ENCODE measurements at regions not wholly inside any gene's neighbourhood (a gene's known extent, or its start where the extent isn't known, plus 50 kb on each side); places are given as distances from the start of the nearest gene placed in this dataset.
"Not testable (repeated sequence)": the region's sequence is repeated elsewhere in the genome, so short reads cannot be mapped to it uniquely, and the experiment has no call there.

DNA sequence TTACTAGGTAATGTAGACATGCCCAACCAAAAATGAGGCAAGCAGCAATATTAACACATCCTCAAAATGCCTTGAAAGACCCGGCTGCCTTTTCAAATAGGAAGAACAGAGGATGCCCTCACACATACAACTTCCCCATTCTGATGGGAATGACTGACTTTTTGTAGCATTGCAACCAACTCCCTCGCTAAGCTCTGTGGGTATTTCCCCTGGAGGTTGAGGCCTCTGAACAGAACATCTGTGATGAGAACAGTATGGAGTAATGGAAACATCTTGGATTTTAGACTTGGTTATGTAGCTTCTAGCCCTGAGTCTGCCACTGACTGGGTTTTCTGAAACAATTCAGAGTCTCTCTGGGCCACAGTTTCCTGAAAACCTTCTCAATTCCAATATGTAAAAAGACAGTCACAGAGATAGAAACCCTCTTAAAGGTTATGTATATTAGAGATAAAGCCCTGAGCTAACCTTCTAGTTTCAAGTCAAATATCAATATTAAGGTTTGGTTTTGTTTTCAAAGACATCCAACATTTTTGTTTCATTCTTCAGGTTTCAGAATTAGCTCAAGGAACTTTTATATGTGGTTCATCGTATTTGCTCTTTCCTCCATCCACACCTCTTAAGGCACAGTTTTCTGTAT, 311.5 kb downstream of the SETD4 start:
- no peak for DNase-seq (ENCODE audit: low read depth)

DNA sequence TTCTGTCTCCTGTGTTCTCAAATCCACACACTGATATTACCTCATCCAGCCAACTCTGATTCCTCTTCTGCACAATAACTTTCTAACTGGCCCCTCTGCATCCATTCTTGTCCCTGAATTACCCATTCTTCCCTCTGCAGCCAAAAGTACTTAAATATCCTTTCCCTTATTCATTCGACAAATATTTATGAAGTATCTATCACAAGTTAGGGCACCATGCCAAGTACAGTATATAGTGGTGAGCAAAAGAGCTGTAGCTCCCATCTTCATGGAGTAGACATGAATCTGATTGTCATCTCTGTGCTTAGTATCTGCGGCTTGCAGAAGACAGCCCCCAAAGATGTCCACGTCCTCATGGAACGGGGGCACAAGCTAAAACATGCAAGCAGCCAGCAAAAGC, 316.8 kb downstream of the SETD4 start:
- no peak for DNase-seq (ENCODE audit: low read depth)

DNA sequence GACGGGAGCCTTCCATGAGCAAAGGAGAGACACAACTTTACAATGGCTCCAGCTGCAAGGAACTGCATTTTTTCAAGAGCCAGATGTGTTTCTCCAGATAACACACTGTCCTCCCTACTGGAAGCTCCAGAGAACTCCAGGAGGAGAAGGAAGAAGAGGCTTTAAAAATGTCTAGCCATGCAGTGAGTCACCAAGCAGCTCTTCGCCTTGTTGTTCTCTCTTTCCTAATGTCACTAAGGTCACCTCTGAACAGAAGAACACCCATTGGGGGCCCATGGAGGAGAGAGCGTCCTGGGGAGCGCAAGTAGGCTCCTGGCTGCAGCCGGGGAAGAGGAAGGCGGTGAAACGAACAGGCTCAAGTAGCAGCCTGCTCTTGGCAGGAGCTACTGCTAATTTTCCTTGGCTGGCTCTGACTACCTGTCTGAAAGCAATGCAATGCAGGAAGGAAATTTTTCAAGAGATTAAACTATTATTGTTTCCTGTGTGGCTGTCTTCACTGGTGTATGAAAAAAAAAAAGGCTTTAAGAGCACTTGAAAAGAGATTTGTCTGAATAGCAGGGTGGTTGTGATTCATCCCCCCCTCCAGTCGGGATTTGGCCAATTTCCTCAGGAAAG, 321.9 kb downstream of the SETD4 start:
- no peak for DNase-seq (ENCODE audit: low read depth)

DNA sequence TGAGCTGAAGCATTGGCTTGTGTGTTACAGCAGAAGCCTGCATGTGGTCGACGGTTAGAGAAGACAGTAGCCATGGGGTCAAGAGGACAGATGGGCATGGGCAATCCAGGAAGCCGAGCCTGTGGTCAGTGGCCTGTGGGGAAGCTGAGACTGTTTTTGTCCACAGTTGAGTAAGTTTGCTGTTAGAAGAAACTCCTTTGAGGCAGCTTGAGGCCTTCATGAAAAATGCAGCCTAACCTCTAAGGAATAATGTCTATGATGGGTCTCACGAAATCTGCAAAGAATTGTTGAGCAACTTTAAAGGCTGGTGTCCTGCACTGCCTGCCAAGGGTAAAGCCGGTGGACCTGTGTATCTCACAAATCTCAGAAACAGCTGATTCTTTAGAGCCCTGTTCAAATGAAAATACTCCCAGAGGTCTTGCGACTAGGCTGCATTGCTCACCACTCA, 322.4 kb downstream of the SETD4 start:
- no peak for DNase-seq (ENCODE audit: low read depth)

DNA sequence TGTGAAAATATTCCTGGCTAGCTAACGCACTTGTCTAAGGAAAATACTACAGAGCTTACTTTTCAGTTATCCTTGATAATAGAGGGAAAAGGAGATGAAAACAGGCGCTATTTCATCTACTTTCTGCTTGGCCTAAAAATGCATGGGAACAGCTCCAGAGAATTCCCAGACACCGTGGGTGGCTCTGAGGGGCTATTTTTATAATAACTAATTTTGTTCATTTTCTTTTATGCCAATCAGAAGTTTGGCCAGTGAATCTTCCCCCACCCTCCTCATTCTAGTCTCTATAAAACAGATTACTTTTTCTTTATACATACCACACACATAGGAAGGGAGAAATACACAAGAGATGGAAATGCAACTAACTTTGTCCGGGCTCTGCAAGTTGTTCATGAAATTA, 322.9 kb downstream of the SETD4 start:
- DNase-seq (ENCODE audit: low read depth), result no peak

DNA sequence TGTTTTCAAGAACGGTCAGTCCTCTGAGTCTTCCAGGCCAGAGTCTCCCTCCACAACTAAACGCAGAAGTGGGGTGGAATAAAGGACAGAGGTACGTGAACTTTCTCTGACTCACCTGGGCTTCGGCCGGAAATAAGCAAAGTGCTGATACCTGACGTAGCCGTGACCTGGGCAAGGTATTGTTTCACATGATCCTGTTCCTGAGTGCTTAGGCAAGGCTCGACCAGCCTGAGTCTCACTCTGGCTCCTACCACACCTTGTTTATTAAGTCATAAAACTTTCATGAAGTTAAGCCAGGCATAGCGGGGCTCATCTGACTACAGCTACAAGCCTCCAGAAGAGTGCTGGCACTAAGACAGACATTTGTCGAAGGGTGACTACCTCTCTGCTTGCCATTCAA, 327.5 kb downstream of the SETD4 start:
- DNase-seq (ENCODE audit: low read depth), result no peak

DNA sequence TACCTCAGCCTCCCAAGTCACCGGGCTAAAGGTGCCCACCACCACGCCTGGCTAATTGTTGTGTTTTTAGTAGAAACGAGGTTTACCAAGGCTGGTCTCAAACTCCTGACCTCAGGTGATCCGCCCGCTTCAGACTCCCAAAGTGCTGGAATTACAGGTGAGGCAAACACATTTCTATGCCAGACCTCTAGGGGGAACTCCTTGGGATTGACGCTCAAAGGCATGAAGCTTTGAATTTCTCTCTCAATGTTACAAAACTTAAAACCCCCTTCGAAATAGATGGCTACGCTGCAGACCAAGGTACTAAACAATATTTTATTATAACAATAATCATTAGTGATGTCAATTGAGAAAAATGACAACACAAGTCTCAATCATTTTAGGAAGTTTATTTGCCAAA, 330.0 kb downstream of the SETD4 start:
- no peak for DNase-seq (ENCODE audit: low read depth)

DNA sequence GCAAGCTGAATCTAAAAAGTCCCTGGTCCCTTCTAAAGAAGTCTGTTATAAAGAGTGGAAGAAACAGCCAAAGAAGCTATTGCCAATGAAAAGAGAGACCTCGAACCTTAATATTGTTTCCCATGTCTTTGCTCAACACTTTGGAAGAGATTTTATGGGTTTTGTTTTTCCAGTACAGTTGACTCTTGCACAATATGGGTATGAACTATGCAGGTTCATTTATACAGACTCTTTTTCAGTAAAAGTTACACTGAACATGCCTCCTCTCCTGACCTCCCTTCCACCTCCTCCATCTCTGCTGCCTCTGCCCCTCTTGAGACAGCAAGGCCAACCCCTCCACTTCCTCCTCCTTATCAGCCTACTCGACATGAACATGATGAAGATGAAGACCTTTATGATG, 332.5 kb downstream of the SETD4 start:
- DNase-seq (ENCODE audit: low read depth), result no peak

DNA sequence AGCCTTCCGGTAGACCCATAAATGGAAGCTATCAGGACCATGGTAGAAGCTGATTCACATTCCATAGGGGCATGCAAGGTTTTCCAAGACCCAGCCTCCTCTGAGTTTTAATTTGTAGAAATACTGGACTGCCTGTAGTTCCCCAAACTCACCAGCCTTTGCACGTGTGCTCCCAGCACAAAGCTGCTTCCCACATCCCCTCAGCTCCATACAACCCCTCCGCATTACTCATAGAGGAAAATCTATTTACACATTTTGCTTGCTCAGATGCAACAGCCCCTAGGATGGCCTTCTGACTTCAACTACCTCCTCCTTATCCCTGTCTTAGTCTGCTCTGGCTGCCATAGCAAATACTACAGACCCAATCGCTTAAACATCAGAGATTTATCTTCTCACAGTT, 336.2 kb downstream of the SETD4 start:
- DNase-seq (ENCODE audit: low read depth), result no peak

DNA sequence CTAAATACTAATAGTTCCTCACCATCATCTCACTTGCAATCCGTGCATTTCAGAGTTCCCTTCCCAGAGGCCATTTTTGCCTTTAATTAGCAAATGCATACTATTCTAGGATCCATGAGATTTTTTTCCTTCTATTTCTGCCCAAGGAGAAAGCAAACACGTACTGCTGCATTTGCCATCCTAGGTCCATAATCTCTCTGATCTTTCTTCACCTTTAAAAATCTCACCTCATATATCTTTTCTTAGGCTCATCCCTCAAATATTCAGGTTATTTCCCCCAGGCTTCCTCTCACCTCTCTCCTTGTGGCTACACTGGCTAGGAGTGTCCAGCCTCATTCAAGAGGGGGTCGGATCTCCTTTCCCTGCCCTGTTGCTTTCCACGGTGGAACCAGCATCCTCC, 338.6 kb downstream of the SETD4 start:
- DNase-seq (ENCODE audit: low read depth), result no peak

DNA sequence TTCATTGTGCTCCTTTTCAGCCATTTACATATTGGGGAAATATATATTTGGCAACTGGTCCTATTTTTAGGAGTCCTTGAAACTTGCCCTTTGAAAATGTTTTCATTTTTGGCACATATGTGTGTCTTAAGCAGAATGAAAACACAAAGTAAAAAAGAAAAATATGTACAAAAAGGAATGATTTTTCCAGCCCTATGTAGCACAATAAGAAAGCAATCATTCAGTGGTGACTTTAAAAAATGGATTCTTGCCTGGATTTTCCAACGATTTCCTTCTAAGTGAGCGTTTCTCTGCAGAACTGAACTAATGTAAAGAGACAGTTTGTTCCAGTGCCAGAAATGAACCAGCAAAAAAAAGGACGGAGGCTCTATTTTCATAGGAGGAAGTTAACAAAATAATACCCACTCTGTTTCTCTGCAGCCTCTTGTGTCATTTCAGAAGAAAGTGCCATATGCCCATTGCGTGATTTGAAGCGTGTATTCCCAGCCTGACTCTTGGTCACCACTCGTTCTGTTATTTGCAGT, 340.1 kb downstream of the SETD4 start:
- DNase-seq (ENCODE audit: low read depth), result no peak

DNA sequence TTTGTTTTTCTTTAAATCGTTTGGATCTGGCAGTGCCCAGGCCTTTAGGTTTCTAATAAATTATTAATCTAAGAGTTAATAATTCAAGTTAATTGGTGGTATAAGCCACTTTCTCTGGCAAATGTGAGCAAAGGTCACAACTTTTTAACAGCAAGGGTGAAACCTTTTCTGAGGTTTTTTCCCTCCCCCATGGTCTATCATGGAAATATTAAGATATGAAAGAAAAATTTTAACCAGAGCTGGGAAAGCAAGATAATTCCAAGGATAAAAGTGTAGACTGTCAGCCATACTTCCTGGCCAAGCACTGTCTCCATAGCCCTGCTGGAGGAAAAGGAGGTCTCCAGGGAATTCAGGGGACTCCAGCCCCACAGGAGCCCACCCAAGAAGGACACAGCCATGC, 341.2 kb downstream of the SETD4 start:
- DNase-seq (ENCODE audit: low read depth), result no peak

DNA sequence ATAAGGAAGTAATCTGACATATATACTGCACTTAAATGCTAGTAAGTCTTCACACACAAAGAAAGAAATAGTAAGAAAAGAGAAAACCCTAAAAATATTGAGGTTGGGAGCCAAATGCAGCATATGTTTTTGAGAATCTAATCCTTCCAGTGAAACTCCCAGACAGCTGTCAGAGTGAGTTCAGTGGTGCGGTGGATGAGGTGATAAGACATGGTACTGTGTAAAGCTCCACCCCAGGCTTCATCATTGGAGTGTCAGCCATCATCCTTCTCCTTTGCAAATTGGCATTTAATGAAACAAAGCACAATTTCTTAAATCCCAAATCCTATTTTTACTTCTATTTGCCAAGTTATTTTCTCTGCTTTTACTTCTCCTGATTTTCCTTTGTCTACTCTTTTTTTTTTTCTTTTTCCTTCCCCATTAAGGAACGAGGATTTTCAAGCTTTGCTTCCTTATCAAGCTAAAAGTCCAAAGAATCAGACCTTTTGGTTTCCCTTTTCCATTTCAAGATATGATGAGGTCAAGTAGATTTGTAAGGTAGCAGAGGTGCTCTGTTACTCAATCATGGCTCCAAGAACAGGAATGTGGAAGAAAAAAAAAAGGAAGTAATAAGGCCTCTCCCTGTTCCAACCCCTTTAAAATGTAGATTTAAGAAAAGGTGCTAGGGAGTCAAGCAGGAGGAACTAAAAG, 343.3 kb downstream of the SETD4 start:
- DNase-seq (ENCODE audit: low read depth), result no peak

DNA sequence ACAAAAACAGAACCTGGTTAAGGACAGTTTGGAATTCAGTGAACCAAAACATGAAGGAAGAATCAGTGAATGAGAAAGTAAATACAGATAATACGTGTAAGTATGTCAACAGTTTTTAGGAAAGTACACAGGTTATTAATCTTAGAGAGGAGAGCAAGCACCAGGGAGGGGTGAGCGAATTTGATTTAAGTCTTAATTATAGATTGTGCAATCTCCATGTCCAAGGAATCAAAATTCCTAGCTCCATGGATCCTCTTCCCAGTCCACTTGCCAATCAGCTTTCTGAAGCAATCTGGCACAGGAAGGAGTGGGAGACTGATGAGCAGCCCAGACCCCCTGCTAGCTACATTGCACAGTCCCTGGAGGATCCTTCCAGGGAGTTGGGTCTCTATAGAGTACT, 346.4 kb downstream of the SETD4 start:
- no peak for DNase-seq (ENCODE audit: low read depth)

DNA sequence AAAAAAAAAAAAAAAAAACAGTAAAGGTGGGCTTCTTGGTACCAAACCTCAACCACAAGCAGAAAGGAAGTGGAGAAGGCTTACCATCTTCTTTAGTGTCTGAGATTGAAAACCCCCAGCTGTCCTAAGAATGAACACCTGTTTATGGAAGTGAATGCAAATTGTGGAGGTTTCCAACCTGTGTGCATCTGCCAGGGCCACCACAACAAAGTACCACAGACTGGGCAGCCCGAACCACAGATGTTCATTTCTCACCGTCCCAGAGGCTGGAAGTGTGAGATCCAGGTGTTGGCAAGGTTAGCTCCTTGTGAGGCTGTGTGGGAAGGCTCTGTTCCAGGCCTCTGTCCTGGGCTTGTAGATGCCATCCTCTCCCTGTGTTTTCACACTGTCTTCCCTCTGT, 348.7 kb downstream of the SETD4 start:
- DNase-seq (ENCODE audit: low read depth), result no peak

DNA sequence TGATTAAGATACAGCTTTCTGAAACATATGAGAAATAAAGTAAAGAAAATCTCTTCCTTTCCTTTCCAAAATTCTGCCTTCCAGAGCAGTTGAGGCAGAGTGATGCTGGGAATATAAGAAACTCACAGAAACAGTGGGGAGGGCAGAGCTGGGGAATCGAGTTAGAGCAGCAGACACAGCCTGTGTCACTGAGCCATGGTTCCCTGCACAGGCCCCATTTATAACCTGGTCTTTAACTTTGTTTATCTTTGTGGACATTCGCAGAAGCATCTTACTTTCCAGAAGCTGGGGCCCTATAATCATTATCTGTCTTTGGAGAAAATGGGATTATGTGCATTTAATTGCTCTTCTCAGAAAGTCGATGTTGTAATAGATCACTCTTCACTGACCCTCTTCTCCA, 349.1 kb downstream of the SETD4 start:
- DNase-seq (ENCODE audit: low read depth), result no peak

DNA sequence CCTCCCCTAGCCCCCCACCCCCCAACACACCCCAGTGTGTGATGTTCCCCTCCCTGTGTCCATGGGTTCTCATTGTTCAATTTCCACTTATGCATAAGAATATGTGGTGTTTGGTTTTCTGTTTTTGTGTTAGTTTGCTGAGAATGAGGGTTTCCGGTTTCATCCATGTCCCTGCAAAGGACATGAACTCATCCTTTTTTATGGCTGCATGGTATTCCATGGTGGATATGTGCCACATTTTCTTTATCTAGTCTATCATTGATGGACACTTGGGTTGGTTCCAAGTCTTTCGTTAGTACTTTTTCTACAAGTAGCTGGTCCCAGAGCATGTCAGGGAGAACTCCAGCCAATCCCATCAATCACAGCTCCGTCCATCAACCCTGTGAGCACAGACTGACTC, 350.3 kb downstream of the SETD4 start:
- not testable (repeated sequence) for DNase-seq (ENCODE audit: low read depth)

DNA sequence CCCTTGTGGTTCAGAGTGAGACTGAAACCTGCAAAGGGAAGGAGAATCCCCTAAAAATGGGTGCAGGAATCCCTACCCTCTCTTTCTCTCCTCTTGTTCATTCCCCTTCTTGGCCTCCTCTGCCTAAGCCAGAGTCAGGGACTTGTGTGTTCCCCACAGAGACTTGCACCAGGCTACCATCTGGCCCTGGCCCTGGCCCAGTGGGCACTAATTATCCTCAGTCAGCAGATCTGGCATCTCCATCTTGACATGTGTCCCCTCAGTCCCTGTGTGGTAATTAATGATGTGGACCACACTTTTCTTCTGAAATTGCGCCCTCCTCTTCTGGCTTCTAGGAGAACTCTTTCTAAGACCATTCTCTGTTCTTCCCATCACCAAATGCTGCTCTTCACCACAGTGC, 354.4 kb downstream of the SETD4 start:
- DNase-seq (ENCODE audit: low read depth), result no peak

DNA sequence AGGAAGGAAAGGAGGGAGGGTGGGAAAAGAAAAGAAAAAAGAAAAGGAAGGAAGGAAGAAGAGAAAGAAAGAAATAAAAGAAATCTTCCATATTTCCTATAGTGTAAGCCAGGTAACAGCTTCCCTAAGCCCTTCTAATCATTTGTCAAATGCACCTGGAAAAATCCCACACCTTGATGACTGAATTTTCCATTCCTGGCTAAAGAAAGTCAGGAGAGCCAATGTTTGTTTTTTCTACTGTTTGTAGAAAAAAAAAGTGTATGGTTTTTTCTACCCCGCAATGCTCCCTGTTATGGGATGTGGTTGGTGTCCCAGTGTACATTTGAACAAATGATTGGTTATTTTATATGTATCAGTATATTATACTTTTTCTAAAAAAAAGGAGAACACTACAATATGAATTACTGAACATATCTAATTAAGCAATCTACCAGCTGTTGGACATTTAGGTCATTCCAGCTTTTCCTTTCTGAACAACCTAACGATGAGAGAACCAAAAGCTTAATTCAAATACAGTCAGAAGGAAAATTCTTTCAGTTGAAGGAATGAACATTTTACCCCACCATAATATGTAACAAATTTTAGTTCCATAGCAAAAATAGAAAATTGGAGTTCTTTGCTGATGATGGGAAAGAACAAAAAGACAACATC, 355.0 kb downstream of the SETD4 start:
- DNase-seq (ENCODE audit: low read depth), result no peak

DNA sequence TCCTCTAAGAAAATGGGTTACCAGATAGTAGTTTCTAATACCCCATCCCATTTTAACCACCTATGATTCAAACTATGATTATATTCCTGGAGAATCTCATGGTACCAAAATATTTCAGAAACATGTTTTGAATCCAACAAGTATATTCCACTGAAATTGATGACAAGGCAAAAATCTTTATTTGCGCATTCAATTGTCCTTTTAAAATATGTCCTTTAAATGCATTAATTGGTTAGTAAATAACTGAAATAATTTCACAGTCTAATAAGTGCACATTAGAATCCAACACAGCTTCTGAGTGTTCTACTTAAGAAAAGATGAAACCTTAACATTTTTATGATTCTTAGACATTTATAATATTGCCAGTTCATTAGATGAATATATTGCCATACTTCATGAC, 356.6 kb downstream of the SETD4 start:
- DNase-seq (ENCODE audit: low read depth), result no peak

DNA sequence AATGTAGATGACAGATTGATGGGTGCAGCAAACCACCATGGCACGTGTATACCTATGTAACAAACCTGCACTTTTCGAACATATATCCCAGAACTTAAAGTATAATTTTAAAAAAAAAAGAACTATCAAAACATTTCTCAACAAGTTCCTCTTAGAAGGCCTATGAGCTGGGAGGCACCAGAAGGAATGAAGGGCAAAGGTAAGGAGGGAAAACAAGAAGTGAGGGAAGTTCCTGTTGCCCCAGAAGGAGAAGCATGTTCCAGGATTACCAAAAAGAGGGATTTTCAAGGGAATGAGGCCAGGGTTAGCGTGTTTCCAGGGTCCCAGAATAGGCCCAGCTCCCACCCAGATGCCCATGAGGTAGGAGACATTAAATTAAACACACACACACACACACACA, 361.0 kb downstream of the SETD4 start:
- DNase-seq (ENCODE audit: low read depth), result no peak

DNA sequence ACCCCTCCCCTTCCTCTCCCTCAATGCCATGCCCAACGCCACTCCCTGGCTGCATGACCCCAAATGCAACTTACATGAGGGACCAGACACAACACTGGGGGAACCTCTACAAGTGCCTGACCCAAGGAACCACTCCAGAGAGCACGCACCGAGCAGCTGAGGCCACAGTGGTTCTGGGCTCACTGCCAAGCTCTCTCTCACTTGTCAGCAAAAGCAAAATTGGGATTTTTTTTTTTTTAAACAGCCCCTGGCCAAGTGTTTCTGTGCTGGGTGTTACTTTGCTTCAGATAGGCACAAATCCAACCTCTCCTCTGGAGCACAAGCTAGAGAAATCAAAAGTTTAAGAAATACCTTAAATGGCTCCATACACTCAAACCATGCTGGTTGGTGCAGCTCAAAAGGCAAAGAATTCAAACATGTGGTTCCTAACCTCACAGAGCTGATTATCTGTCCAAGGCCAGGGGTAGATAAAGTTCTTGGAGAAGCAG, 363.0 kb downstream of the SETD4 start:
- no peak for DNase-seq (ENCODE audit: low read depth)

DNA sequence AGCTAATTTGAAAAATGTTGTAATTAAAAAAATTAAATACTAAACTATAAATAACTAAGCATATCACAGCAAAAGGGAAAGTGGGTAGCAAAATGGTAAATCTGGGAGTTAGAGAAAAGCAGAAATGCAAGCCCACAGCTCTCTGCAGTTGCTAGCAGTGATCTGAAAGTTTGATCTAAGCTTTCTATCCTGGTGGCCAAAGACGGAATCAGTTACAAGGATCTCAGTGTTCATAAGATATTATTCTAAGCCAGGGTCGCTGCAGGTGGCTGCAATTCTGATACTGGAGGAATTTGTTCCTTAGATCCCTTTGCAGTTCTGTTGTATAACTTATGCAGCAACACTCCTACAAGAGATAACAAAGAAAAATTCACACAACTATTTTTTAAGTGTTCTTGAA, 363.7 kb downstream of the SETD4 start:
- DNase-seq (ENCODE audit: low read depth), result no peak
